ENCODE measurements at regions not wholly inside any gene's neighbourhood (a gene's known extent, or its start where the extent isn't known, plus 50 kb on each side); places are given as distances from the start of the nearest gene placed in this dataset.

- no peak for DNase-seq
Measured at GRCh38 chr10:44087403-44087802, 297.5 kb downstream of the CXCL12 start.

GRCh38 chr10:44083719-44084400 is 301.0 kb downstream of the CXCL12 start:
- DNase-seq = no peak

- no peak for DNase-seq
Measured at GRCh38 chr10:44071479-44071878, 313.4 kb downstream of the CXCL12 start.

GRCh38 chr10:44070282-44070681 is 314.6 kb downstream of the CXCL12 start:
- DNase-seq = no peak

- no peak for DNase-seq
Measured at GRCh38 chr10:44069573-44069972, 315.3 kb downstream of the CXCL12 start.

GRCh38 chr10:44068716-44069482 is 316.0 kb downstream of the CXCL12 start:
- no peak for DNase-seq

GRCh38 chr10:44067432-44067831 is 317.5 kb downstream of the CXCL12 start:
- no peak for DNase-seq

- no peak for DNase-seq
Measured at GRCh38 chr10:44066527-44067255, 318.2 kb downstream of the CXCL12 start.

- DNase-seq = no peak
Measured at GRCh38 chr10:44065788-44066526, 318.9 kb downstream of the CXCL12 start.

GRCh38 chr10:44064987-44065787 is 319.7 kb downstream of the CXCL12 start:
- no peak for DNase-seq

- DNase-seq = no peak
Measured at GRCh38 chr10:44064317-44064716, 320.6 kb downstream of the CXCL12 start.

- DNase-seq = no peak
Measured at GRCh38 chr10:44063686-44064085, 321.2 kb downstream of the CXCL12 start.

- no peak for DNase-seq
Measured at GRCh38 chr10:44060719-44061118, 324.2 kb downstream of the CXCL12 start.

GRCh38 chr10:44060221-44060620 is 324.7 kb downstream of the CXCL12 start:
- DNase-seq = no peak

GRCh38 chr10:44058259-44058658 is 326.6 kb downstream of the CXCL12 start:
- no peak for DNase-seq

GRCh38 chr10:44056967-44057805 is 327.7 kb downstream of the CXCL12 start:
- DNase-seq = no peak

- no peak for DNase-seq
Measured at GRCh38 chr10:44056206-44056605, 328.7 kb downstream of the CXCL12 start.

- no peak for DNase-seq
Measured at GRCh38 chr10:44054046-44054445, 330.9 kb downstream of the CXCL12 start.

- DNase-seq = no peak
Measured at GRCh38 chr10:44053391-44053790, 331.5 kb downstream of the CXCL12 start.

GRCh38 chr10:44051584-44052385 is 333.1 kb downstream of the CXCL12 start:
- no peak for DNase-seq
